HG03520 (cell line): ENCODE measurements at regions not wholly inside any gene's neighbourhood (a gene's known extent, or its start where the extent isn't known, plus 50 kb on each side); places are given as distances from the start of the nearest gene placed in this dataset.
"Not testable (repeated sequence)": the region's sequence is repeated elsewhere in the genome, so short reads cannot be mapped to it uniquely, and the experiment has no call there.

Experiments
- ATAC-seq: cut with Tn5 transposase; IDR thresholded peaks from one replicate; pipeline ENCODE4 v1.9.1; 2021; ENCODE audit warnings: mild to moderate bottlenecking, moderate library complexity; ENCODE audit not compliant: unreplicated experiment

- no peak for ATAC-seq
Measured at GRCh38 chr3:178200316-178200715, 335.9 kb upstream of the KCNMB2 start.

- no peak for ATAC-seq
Measured at GRCh38 chr3:178201714-178202113, 334.5 kb upstream of the KCNMB2 start.

- no peak for ATAC-seq
Measured at GRCh38 chr3:178202194-178202593, 334.0 kb upstream of the KCNMB2 start.

- ATAC-seq = no peak
Measured at GRCh38 chr3:178203165-178203564, 333.1 kb upstream of the KCNMB2 start.

DNA sequence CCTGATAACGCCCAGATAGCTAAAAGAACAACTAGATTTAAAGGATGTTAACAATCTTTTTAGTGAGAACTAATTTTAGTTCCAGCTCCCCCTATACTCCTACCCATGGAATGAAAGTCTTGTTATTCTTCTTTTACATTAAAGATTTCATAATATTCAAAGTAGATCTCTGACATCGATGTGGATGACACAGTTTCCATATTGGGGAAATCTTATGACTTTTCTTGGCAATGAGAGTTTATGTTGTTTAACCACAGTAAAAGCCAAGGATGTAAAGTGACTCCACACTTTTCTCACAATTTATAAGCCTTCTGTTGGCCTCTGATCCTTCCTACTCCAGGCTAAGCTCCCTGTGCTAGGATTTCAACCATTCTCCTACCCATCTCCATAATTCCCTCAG lies 332.6 kb upstream of the KCNMB2 start:
- no peak for ATAC-seq

DNA sequence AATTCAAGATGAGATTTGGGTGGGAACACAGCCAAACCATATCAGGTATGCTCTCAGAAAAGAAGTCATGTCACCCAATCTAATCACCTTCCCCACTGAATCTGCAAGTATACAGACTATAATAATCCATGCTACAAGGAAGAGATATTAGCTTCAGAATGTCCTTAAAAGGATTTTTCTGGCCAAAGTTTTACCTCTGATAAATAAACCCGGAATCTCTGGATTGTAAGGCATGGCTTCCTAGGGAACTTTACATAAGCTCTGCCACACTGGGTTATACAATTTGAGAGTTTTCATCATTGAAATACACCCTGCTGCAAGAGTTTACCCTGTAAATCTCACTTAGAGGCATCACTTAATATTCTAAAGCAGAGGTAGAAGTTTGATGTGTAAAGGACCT lies 330.5 kb upstream of the KCNMB2 start:
- ATAC-seq = no peak

GRCh38 chr3:178206521-178206920 lies 329.7 kb upstream of the KCNMB2 start:
- no peak for ATAC-seq

DNA sequence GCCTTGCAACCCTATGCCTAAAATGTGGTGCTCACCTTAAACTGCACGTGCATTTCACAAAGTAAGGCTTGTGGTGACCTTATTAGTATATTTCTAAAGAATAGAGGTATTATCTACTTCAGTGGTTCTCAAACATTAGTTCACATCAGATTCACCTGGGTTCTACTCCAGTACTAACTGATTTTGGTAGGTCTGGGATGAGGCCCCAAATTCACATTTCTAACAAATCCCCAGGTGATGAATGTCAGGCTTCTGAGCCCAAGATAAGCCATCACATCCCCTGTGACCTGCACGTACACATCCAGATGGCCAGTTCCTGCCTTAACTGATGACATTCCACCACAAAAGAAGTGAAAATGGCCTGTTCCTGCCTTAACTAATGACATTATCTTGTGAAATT lies 329.1 kb upstream of the KCNMB2 start:
- ATAC-seq = not testable (repeated sequence)

DNA sequence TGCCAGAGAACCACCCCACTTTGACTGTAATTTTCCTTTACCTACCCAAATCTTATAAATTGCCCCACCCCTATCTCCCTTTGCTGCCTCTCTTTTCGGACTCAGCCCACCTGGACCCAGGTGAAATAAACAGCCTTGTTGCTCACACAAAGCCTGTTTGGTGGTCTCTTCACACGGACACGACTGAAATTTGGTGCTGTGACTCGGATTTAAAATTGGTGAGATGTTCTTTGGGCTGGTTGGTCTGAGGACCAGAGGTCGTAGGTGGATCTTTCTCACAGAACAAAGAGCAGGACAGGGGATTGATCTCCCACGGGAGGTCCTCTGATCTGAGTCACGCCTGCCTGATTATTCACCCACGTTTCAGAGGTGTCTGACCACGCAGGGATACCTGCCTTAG lies 328.6 kb upstream of the KCNMB2 start:
- not testable (repeated sequence) for ATAC-seq

DNA sequence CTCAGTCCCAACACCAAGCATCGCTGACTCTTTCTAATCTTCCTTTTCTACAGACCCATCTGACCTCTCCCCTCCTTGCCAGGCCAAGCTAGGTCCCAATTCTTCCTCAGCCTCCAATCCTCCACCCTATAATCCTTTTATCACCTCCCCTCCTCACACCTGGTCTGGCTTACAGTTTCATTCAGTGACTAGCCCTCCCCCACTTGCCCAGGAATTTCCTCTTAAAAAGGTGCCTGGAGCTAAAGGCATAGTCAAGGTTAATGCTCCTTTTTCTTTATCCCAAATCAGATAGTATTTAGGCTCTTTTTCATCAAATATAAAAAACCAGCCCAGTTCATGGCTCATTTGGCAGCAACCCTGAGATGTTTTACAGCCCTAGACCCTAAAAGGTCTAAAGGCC lies 327.1 kb upstream of the KCNMB2 start:
- not testable (repeated sequence) for ATAC-seq

DNA sequence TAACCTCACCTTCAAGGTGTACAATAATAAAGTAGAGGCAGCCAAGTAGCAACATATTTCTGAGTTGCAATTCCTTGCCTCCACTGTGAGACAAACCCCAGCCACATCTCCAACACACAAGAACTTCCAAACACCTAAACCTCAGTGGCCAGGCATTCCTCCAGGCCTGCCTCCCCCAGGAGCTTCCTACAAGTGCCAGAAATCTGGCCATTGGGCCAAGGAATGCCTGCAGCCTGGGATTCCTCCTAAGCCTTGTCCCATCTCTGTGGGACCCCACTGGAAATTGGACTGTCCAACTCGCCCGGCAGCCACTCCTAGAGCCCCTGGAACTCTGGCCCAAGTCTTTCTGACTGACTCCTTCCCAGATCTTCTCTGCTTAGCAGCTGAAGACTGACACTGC lies 326.6 kb upstream of the KCNMB2 start:
- ATAC-seq = not testable (repeated sequence)

DNA sequence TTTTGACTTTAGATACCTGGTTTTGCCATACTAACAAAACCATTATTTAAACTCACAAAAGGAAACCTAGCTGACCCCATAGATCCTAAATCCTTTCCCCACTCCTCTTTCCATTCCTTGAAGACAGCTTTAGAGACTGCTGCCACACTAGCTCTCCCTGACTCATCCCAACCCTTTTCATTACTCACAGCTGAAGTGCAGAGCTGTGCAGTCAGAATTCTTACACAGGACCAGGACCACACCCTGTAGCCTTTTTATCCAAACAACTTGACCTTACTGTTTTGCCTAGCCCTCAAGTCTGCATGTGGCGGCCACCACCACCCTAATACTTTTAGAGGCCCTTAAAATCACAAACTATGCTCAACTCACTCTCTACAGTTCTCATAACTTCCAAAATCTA lies 325.1 kb upstream of the KCNMB2 start:
- ATAC-seq = not testable (repeated sequence)

DNA sequence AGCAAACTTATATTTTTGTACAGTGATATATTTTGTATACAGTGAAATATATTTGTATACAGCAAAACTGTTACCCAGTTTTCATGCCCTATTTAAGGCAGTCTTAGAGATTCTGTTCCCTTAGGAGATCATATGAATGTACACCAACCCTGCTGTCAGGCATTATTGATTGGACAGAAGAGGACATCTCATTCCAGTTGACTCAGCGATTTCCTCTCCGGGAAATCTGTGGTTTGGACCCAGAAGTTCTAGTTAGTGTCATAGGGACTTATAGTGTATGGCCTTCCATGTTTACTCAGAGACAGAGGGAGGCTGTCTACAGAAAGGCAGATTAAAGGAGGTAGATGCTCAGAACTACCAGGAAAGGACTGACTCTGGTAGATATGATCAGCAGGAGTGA lies 318.8 kb upstream of the KCNMB2 start:
- no peak for ATAC-seq

- ATAC-seq = no peak
Measured at GRCh38 chr3:178218231-178218630, 318.0 kb upstream of the KCNMB2 start.

- ATAC-seq = not testable (repeated sequence)
Measured at GRCh38 chr3:178219661-178220060, 316.6 kb upstream of the KCNMB2 start.

GRCh38 chr3:178223876-178224275 lies 312.4 kb upstream of the KCNMB2 start:
- ATAC-seq = no peak

GRCh38 chr3:178226094-178226493 lies 310.1 kb upstream of the KCNMB2 start:
- ATAC-seq = no peak

DNA sequence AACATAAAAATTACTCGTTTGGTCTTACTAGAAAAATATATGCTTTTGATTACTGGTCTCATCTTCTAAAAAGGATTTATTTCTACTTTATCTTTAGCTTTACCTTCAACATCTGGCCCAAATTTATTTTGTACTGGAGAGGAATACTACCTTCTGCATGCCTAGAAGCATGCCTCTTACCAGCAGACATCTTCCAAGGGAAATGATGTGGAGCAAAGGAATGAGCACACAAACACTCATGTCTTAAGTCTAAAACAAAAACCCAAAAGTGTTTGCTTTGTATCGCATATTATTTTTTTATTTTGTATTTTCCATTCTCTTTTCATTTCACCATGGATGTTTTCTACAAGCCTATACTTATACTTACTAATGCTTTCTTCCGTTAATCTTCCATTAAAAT lies 304.6 kb upstream of the KCNMB2 start:
- no peak for ATAC-seq

GRCh38 chr3:178233371-178234071 lies 302.7 kb upstream of the KCNMB2 start:
- no peak for ATAC-seq

- ATAC-seq = no peak
Measured at GRCh38 chr3:178236555-178237277, 299.5 kb upstream of the KCNMB2 start.

DNA sequence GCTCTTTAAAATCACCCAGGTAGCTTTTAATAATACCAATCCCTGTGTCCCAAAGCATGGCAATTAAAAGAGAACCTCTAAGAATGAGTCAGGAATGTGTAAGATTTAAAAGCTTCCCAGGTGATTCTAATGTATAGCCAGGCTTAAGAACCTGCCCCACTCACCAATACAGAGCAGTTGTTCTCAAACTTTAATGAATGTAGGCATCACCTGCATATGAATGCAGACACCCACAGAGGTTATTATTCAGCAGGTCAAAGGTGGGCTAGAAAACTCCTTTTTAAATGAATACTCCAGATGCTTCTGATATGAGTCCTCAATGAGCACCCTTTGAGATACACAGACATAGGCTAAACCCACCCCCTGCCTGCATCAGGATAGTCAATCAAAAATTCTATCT lies 298.1 kb upstream of the KCNMB2 start:
- ATAC-seq = no peak
